Germinal center (tissue), 1 donor: ENCODE measurements at regions not wholly inside any gene's neighbourhood (a gene's known extent, or its start where the extent isn't known, plus 50 kb on each side); places are given as distances from the start of the nearest gene placed in this dataset.
A peak's percentile ranks its signal among the peaks of the same experiment; 100 is the strongest.
"Not testable (repeated sequence)": the region's sequence is repeated elsewhere in the genome, so short reads cannot be mapped to it uniquely, and the experiment has no call there.

Experiments used
- DNase-seq: peaks from one replicate; pipeline ENCODE4 v3.0.0; 2012; ENCODE audit warnings: mixed read lengths, low spot score

DNA sequence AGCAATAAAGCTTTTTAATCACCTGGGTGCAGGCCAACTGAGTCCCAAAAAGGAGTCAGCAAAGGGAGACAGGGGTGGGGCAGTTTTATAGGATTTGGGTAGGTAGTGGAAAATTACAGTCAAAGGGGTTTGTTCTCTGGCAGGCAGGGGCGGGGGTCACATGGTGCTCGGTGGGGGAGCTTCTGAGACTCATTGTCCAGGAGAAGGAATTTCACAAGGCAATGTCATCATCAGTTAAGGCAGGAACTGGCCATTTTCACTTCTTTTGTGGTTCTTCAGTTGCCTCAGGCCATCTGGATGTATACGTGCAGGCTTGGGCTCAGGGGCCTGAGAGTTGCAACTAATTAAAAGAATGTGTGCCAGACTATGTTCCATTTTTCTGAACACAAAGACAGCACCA is 147.5 kb upstream of the SCN7A start:
- DNase-seq, result not testable (repeated sequence)

DNA sequence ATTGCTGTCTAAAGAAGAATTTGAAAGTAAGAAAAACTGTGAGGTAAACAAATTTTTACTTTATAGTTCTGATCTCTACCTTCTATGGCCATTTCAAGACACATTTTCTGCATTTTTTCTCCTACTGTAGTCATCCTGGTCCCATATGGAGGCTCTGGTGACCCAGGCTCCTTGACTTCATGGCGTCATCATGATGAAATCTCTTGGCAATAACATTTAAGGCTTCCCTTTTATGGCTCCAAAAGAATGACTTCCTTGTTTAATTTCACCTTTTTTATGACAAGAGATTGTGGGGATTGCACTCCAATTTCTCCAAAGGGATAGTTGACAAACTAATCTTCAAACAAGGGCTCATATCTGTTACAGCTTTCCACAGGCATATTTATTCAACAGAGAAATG is 143.0 kb upstream of the SCN7A start:
- no peak for DNase-seq

DNA sequence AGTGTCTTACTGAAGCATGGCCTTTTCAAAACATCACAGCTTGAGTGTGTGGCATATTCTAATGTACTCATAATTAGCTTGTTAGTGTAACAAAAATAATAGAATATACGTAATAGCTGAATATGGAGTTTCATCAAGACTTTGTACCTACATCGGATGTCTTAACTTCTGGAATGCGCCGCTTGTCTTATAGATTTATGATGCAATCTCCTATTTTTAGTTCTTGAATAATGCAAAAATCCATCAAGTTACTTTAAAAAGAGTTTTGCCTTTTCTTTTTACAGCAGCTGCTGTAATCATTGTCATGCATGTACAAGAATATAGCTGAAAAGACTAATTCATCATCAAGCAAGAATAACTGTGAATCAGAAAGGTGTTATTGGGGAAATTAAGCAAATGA is 140.7 kb upstream of the SCN7A start:
- DNase-seq, result no peak

DNA sequence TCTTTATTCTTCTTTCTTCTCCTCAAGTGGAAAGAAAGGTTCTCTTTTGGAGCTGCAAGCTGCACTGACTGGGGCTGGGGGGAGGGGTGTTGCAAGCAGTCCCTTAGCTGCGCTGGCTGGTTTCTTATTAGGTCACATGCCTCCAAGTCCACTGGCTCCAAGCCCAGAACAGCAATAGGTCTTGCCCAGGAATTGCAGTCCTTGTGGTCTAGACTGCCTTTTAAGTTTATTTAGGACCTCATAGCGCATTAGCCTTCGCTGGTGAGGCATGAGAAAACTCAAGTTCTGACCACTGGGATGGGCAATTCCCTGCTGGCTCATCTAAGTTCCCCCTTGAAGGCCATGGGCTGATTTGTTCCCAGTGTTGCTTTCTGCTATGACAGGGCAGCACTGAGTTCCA is 138.6 kb upstream of the SCN7A start:
- DNase-seq, result no peak

DNA sequence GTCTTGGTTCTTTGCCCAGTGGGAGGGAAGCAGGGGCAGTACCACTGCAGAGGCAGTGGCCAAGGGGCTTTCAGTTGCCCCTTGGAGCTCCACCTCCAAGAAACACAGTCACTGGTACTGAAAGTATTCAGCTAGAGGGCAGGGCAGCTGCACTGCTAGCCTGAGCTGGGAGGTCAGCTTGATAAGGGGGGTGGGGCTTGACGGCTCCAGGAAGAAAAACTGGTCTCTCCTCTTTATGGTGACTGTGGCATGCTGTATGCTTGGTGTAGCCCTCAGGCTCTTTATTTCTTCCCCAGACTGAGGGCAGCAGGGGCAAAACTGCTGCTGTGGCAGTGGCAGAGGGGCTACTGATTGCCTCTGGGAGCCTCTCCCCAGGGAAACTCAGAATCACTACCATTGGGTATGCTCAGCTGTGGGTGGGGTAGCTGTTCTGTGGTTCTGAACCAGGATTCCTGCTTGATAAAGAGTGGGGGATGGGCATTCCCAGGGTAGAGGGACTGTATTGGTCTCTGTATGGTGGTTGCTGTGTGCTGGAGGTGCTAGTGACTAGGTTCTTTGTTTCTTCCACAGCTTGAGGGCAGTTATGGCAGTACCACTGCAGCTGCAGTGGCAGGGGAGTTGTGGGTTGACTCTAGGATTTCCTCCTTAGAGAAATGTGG is 134.6 kb upstream of the SCN7A start:
- no peak for DNase-seq

DNA sequence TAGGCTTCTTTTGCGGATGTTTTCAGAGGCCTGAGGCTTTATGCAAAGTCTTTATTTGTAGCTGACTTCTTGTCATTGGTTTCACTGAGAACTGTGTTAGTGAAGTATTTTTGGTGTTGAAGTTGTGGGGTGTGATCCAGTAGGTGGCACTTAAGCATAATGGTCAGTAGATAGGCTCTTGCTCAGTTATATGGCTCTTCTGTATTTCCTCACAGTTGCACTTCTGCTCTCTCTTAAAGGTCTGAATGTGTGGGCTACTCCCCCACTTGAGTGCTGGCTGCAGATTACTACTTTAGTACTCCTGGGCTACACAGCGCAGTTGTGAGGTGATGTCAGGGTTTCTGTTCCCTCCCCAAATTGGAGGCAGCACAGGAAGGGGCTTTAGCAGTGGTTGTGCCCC is 133.8 kb upstream of the SCN7A start:
- DNase-seq, result peak; percentile 7

DNA sequence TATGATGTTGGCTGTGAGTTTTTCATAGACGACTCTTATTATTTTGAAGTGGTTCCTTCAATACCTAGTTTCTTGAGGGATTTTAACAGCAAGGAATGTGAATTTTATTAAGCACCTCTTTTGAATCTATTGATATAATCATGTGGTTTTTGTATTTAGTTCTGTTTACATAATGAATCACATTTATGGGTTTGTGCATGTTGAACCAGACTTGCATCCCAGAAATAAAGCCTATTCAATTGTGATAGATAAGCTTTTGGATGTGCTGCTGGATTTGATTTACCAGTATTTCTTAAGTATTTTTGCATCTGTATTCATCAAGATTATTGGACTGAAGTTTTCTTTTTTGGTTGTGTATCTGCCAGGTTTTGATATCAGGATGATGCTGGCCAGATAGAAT is 131.6 kb upstream of the SCN7A start:
- no peak for DNase-seq

DNA sequence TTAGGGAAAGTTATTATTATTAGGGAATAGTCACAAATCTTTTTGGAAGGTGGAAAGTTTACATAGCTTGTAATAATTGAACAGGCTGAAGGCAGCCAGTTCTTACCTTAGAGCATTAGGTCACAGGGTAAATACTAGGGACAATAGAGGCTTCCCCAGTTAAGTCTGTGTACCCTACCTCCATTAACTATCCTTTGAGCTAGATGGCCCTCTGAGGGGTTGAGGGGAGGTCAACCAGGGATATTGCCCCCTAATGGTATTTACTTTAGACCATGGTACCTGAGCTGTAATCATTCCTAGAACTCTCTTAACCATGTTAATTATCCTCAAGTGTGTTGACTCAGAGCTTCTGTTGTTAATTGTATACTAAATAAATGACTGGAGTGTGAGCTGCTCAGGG is 120.5 kb upstream of the SCN7A start:
- no peak for DNase-seq

DNA sequence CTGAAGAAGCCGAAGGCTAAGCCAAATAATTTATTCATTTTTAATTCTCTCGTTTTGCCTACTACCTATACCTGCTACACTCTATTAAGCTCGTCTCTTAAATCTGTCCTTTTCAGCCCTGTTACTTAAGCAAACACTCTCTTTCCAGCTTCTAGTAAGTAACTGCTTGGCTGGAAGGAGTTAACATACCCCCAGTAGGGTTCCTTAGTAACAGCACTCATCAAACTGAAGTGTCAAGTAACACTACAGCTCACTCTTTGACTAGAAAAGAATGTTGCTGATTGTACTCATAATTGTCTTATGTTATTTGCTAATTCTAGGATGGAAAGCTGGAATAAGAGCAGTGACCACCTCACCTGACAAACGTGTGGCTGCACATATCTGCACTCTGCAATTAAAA is 120.0 kb upstream of the SCN7A start:
- DNase-seq, result no peak

DNA sequence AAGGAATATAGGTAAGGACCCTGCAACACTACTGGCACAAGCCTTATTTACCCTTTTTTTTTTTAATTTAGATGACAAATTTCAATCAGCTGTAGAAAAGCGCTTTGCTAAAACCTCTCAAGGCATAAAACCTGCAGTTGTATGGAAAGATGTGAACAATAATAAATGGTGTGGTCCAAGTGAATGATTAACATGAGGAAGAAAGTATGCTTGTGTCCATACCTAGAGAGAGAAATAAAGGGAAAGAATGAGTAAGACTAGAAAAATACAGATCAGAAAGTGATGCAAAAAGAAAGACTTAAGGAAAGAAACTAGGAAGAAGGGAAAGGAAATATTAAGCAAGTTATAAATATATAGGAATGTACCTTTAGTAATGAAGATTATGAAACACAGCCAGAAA is 119.2 kb upstream of the SCN7A start:
- no peak for DNase-seq

DNA sequence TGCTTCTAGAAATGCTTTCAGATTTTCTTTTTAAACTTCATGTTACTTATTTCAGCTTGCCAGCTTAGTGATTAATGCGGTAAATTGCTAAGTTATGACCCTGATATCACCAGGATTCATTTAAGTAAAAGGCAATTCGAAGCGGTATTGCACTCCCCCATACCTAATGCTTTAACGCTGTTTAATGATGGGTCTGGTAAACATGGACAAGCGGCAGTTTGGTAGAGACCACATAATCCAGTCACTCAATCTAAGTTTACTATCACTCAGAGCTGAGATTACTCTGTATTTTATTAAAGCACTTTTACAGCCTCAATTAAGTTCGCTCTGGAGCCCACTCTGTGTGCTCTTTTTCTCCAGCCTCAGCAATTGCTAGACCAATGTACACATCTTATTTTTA is 118.2 kb upstream of the SCN7A start:
- DNase-seq, result no peak

DNA sequence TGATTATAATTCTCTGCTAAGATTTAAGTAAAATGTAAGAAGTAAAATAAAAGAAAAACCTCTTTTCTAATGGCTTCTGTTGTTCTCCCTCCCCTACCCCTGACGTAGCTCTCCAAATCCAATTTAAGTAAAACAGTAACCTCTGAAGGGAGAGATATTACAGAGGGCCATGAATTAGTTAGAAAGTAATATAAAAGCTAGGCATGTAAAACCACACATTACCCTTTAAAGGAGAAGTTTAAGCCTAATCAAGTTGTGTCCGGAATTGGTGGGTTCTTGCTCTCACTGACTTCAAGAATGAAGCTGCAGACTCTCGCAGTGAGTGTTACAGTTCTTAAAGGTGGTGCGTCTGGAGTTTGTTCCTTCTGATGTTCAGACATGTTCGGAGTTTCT is 116.9 kb upstream of the SCN7A start:
- no peak for DNase-seq

DNA sequence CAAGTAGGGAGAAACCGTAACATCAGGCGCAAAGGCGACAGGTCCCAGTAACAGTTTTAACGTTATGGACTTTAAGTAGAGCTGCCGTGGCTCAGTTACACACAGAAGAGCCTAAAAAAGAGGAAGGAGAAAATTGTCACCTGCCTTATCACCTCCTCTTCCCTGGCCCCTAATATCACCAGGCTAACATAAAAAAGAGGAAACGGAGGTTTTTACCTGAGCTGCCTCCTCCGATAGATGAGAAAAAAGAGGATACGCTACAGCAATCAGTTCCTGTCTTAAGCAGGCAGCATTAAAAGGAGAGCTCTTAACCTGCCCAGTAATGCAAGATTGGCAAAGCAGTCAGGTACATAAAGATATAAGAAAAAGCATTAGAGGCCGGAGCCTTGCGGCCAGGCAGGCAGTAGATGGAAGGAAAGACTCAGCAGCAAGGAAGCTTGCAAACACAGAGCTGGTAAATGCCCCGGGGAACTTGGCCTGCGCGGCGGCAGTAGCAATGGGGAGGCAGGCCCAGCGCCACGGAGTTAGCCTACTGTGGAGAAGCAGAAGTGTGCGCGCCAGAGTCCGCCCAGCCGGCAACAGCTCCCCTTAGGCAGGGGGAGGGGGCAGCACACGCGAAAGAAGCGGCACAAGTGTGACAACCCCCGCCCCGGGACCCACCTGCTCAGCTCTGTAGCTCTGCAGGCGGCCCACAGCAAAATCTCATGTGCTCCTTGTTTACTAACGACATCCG is 116.3 kb upstream of the SCN7A start:
- peak; percentile 41 for DNase-seq

DNA sequence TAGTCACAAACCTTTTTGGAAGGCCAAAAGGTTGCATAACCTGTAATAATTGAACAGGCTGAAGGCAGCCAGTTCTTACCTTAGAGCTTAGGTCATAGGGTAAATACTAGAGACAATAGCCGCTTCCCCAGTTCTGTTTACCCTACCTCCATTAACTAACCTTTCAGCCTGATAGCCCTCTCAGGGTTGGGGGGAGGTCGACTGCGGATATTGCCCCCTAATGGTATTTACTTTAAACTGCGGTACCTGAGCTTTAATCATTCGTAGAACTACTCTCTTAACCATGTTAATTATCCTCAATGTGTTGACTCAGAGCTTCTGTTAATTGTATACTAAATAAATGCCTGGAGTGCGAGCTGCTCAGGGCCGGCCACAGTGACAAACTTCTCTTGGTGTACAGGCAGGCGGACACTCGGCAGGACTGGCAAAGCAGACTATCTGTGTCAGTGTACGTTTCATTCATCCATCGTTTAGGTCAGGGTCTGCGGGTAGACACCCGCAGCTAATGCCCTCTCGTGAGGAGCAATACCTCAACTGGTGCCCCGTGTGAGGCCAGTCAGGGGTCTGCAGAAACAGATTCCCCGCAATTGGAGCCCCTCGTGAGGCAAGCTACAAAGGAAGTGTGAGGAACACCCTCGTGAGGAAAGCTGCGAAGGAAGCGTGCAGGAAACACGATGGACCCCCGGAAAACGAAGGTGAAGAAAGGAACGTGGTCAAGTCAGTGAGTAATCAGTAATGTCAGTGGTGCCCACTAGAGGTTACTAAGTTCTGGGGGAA is 115.3 kb upstream of the SCN7A start:
- DNase-seq, result no peak

DNA sequence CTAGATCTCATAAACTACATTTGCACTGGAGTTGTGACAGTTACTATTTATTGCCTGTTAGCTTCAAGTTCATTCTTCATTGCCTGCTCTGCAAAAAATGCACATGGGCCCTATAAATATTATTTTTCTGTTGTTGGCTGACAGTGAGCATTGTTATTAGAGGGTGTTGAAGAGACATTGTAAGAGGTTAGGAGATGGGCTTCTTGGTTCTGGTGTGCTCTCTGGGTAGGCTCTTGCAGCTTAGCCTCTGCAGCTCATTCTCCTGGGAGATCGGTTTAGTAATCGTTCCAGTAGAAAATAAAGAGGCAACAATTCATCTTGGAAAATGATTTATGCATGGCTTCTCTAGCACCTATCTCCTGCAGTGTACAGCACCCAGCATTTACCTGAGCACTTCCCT is 113.8 kb upstream of the SCN7A start:
- no peak for DNase-seq

DNA sequence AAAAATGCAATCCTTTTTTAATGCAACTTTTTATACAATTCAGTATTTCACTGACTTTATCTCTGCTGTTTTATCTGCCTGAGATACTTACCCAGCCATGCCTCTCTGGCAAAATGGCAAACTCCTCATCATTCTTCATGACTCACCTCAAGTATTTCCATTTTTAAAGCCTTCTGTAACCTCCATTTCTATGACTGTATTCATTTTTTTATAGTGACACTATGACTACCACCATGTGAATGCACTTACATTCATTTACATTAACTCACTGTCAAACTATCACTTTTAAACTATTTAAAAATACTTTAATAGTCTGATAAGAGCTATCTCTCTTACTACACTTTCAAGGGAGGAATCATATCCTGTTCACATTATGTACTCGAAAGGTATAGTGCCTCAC is 99.4 kb upstream of the SCN7A start:
- no peak for DNase-seq

DNA sequence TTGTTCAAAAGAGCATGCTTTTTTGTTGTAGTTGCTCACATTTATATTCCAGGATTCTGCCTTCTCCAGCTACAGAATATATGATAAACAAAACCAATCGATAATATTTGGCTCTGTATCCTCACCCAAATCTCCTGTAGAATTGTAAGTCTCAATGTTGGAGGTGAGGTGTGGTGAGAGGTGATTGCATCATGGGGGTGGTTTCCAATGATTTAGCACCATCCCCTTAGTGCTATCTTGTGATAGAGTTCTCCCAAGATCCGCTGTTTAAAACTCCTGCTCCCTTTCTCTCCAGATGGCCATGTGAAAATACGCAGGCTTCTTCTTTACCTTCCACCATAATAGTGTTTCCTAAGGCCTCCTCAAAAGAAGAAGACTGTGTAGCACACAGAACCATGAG is 98.7 kb upstream of the SCN7A start:
- no peak for DNase-seq

DNA sequence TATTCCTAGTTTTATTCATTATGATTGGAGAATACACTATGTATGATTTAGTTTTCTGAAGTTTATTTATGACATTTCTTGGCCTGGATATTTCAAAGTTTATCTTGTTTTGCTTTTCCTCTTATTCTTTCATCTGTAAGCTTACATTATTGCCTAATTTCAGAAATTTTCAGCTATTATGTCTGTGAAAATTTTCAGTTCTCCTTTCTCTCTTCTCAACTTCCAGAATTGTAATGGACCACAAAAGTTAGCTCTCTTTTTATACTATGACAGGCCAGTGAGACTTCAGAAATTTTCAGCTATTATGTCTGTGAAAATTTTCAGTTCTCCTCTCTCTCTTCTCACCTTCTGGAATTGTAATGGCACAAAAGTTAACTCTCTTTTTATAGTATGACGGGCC is 97.2 kb upstream of the SCN7A start:
- no peak for DNase-seq

DNA sequence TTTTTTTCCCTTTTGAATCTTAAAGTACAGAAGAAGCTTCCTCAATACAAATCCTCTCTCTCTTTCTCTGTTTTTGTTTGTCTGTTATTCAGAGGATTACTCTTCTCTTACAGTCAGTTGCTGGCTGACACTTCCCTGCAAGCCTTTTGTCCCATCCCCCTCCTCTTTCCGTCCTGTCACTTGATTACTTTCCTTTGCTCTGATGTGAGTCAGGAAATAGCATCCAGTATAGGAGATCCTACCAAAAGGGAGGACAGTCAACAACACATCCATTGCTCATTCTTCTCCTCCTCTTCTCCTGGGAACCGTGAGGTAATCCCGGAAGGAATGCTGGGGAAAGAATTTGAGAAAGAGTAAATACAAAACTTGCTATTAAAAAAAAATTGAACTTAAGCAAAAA is 79.3 kb upstream of the SCN7A start:
- no peak for DNase-seq

DNA sequence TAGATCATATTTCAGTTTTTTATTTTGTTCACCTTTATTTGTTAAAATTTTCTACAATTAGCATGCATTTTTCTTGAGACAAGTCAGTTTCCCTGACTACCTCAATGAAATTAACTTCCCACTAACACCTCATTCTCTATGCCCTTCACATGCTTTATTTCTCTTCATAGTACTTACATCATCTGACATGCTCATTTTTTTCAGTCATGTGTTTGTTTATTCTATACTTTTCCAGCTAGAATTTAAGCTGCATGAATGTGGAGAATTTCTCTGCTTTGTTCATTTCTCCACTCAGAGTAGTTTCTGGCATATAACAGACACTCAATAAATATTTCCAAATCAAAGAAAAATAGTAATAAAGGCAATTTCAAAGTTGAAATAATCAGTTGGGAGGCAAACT is 78.9 kb upstream of the SCN7A start:
- no peak for DNase-seq

DNA sequence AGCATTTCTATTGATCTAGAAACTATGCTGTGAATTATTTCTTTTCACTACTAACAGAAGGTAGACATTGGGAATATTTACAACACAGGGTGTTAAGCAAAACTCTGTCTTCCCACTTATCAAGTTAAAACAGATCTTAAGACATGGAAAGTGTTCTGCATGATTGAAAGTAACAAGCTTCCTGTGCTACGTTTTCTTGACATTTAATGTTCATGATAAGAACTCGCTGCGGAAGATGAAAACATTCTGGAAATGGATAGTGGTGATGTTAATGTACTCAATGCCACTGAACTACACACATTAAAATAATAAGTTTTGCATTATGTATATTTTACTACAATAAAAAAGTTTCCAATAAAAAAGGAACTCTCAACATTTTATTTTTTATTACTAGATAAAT is 74.4 kb upstream of the SCN7A start:
- DNase-seq, result no peak

DNA sequence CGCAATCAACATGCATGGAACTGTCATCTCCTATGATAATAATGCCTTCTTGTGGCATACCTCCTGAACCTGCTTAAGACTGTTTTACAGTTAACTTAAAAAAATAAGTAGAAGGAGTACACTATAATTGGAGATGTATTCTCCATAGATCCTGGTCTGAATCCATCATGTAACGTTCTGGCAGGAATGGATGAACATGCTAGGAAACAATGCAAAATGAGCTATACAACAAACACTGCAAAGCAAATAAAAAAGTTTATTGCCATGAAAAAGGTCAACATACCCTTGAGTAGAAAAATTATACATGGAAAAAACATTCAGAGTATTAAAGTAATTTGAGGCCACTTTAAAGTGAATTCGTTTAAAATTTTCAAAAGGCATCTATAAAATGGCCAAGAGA is 71.5 kb upstream of the SCN7A start:
- no peak for DNase-seq

DNA sequence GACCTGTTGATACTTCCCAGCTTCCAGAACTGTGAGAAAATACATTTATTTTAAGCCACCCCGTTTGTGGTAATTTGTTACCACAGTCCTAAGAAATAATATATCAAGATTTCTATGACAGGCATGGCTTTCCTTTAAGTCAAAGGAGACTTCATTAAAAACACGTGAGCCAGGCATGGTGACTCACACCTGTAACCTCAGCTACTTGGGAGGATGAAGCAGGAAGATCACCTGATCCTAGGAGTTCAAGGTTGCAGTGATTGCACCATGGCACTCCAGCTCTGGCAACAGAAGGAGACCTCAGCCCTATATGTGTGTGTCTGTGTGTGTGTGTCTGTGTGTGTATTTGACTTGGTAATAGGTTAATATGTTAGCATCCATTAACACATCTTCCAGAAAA is 69.8 kb upstream of the SCN7A start:
- DNase-seq, result no peak
